NB4 (cell line): ENCODE measurements at regions not wholly inside any gene's neighbourhood (a gene's known extent, or its start where the extent isn't known, plus 50 kb on each side); places are given as distances from the start of the nearest gene placed in this dataset.
"Not testable (repeated sequence)": the region's sequence is repeated elsewhere in the genome, so short reads cannot be mapped to it uniquely, and the experiment has no call there.

ENCODE experiments used
- DNase-seq: peaks from one replicate; pipeline ENCODE4 v3.0.0; 2010; ENCODE audit warnings: low read depth
- H3K4me3 ChIP-seq: one replicate; pipeline ENCODE4 v1.5.1; 2011; ENCODE audit warnings: mild to moderate bottlenecking, low read depth, low read length, moderate library complexity
- MAX ChIP-seq: IDR thresholded peaks from 2 replicates; pipeline ENCODE4 v1.6.1; 2011; ENCODE audit warnings: low read depth, low read length
- MYC ChIP-seq: IDR thresholded peaks from 2 replicates; pipeline ENCODE4 v1.6.1; 2011; ENCODE audit warnings: low read depth, low read length
- POLR2A ChIP-seq: IDR thresholded peaks from 2 replicates; pipeline ENCODE4 v1.6.1; 2011; ENCODE audit warnings: mild to moderate bottlenecking; ENCODE audit not compliant: insufficient read length; ENCODE audit errors: extremely low read depth
- TF ChIP-seq, protein P1 (sequence below): IDR thresholded peaks from one replicate; pipeline ENCODE4 v1.5.1; 2012; ENCODE audit warnings: low read depth, low read length

GRCh38 chr2:224126003-224126402 is 86.9 kb upstream of the SERPINE2 start:
- DNase-seq, result no peak
- no peak overlapping the region for H3K4me3 ChIP-seq
- TF ChIP-seq MAX (no peak), MYC (no peak), POLR2A (no peak)
- TF ChIP-seq, protein P1, sequence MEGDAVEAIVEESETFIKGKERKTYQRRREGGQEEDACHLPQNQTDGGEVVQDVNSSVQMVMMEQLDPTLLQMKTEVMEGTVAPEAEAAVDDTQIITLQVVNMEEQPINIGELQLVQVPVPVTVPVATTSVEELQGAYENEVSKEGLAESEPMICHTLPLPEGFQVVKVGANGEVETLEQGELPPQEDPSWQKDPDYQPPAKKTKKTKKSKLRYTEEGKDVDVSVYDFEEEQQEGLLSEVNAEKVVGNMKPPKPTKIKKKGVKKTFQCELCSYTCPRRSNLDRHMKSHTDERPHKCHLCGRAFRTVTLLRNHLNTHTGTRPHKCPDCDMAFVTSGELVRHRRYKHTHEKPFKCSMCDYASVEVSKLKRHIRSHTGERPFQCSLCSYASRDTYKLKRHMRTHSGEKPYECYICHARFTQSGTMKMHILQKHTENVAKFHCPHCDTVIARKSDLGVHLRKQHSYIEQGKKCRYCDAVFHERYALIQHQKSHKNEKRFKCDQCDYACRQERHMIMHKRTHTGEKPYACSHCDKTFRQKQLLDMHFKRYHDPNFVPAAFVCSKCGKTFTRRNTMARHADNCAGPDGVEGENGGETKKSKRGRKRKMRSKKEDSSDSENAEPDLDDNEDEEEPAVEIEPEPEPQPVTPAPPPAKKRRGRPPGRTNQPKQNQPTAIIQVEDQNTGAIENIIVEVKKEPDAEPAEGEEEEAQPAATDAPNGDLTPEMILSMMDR, result no peak

GRCh38 chr2:224122542-224122941 is 83.5 kb upstream of the SERPINE2 start:
- no peak for TF ChIP-seq MAX
- TF ChIP-seq, protein P1, result no peak
- TF ChIP-seq POLR2A, result no peak
- no peak for TF ChIP-seq MYC
- no peak for DNase-seq
- no peak overlapping the region for H3K4me3 ChIP-seq

DNA sequence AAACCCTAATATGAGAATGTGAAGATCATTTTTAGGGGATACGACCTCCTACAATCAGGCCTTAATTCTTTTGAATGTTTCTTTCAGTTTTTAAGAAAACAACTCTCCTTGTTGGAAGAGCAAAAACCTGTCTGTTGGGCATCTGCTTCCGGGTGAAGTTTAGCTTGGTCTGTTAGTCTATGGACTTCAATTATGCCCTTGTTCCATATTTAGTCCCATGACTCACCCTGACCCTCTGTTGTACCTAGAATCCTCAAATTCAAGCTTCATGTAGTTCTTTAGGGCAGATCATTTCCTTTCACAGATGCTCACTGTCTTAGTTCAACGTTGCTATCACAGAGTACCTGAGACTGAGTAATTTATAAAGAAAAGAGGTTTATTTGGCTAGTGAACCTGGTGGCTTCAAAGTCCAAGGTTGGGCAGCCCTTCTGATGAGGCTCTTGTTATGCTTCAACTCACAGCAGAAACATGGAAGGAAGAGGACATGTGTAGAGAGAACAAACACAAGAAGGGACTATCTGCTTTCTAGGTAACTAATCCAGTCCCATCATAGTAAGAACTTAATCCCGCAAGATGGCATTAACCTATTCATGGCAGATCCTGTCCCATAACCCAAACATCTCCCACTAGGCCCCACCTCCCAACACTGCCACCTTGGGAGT is 82.5 kb upstream of the SERPINE2 start:
- TF ChIP-seq, protein P1, result no peak
- TF ChIP-seq POLR2A (no peak), MAX (no peak), MYC (no peak)
- H3K4me3 ChIP-seq, result no peak overlapping the region
- DNase-seq, result no peak

GRCh38 chr2:224120986-224121385 is 81.9 kb upstream of the SERPINE2 start:
- TF ChIP-seq, protein P1, result no peak
- TF ChIP-seq MYC (no peak), POLR2A (no peak), MAX (no peak)
- DNase-seq, result no peak

GRCh38 chr2:224119846-224120245 is 80.8 kb upstream of the SERPINE2 start:
- not testable (repeated sequence) for H3K4me3 ChIP-seq, DNase-seq

More at GRCh38 chr2:224120986-224121385, 81.9 kb upstream of the SERPINE2 start:
- H3K4me3 ChIP-seq, result no peak overlapping the region

- TF ChIP-seq MYC (no peak), MAX (no peak), POLR2A (no peak)
- TF ChIP-seq, protein P1, result no peak
- DNase-seq, result no peak
- no peak overlapping the region for H3K4me3 ChIP-seq
Measured at GRCh38 chr2:224114428-224114827, 75.3 kb upstream of the SERPINE2 start.

DNA sequence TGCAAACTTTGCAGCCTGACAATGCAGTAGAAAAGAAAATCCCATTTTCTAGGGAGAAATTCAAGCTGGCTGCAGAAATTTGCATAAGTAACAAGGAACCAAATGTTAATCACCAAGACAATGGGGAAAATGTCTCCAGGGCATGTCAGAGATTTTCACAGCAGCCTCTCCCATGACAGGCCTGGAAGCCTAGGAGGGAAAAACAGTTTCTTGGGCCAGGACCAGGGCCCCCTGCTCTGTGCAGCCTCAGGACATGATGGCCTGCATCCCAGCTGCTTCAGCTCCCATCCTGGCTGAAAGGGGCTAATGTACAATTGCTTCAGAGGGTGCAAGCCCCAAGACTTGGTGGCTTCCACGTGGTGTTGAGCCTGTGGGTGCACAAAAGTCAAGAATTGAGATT is 74.8 kb upstream of the SERPINE2 start:
- not testable (repeated sequence) for DNase-seq, H3K4me3 ChIP-seq
